Liver (tissue), 8 donors: ENCODE measurements at regions not wholly inside any gene's neighbourhood (a gene's known extent, or its start where the extent isn't known, plus 50 kb on each side); places are given as distances from the start of the nearest gene placed in this dataset.

Experiments used
- DNase-seq: peaks from one replicate; pipeline ENCODE4 v3.0.0-alpha.2; 2017; ENCODE audit warnings: low spot score
- H3K27ac ChIP-seq, 2 donors: one replicate each; pipeline ENCODE4 v1.7.0; 2013; ENCODE audit warnings: inconsistent platforms in 2 of 2, low read length in 2 of 2, control low read depth in 1 of 2, low read depth in 1 of 2, mild to moderate bottlenecking in 1 of 2
- H3K27me3 ChIP-seq, 4 donors: one replicate each; pipeline versions ENCODE4 v1.6.1 to v1.7.0; 2013; ENCODE audit warnings: low read length in 3 of 4, inconsistent platforms in 1 of 4, mild to moderate bottlenecking in 1 of 4, moderate library complexity in 1 of 4; ENCODE audit not compliant: control insufficient read depth in 4 of 4, insufficient read depth in 4 of 4
- H3K36me3 ChIP-seq, 4 donors: one replicate each; pipeline versions ENCODE4 v1.6.1 to v1.7.0; 2013; ENCODE audit warnings: low read length in 3 of 4, mild to moderate bottlenecking in 3 of 4, low read depth in 1 of 4, moderate library complexity in 1 of 4; ENCODE audit not compliant: control insufficient read depth in 4 of 4, insufficient read depth in 3 of 4
- H3K4me1 ChIP-seq, 4 donors: one replicate each; pipeline versions ENCODE4 v1.6.1 to v1.7.0; 2013; ENCODE audit warnings: low read length in 3 of 4, mild to moderate bottlenecking in 3 of 4, moderate library complexity in 1 of 4; ENCODE audit not compliant: control insufficient read depth in 4 of 4, insufficient read depth in 4 of 4
- H3K4me3 ChIP-seq, 3 donors: one replicate each; pipeline versions ENCODE4 v1.6.1 to v1.7.0; 2013; ENCODE audit warnings: low read length in 3 of 3, control low read depth in 1 of 3, low read depth in 1 of 3, mild to moderate bottlenecking in 1 of 3
- H3K9ac ChIP-seq, 2 donors: one replicate each; pipeline ENCODE4 v1.7.0; 2013; ENCODE audit warnings: low read length in 2 of 2, mild to moderate bottlenecking in 2 of 2, moderate library complexity in 2 of 2, control low read depth in 1 of 2, low read depth in 1 of 2
- H3K9me3 ChIP-seq, 4 donors: one replicate each; pipeline versions ENCODE4 v1.6.1 to v1.7.0; 2013; ENCODE audit warnings: low read length in 3 of 4; ENCODE audit not compliant: control insufficient read depth in 4 of 4
- ATF3 ChIP-seq: IDR thresholded peaks from 2 replicates; pipeline ENCODE4 v1.6.1; 2016; ENCODE audit warnings: antibody characterized with exemption
- CTCF ChIP-seq: fragments of 150-350 bp; IDR thresholded peaks from 2 replicates; pipeline ENCODE4 v1.5.1; 2017; ENCODE audit warnings: improper control_type of control experiment, low read depth, low read length; ENCODE audit not compliant: missing input control
- EGR1 ChIP-seq, 2 donors: IDR thresholded peaks; 2 replicates each; pipeline ENCODE4 v1.6.1; 2016 to 2018; ENCODE audit warnings: antibody characterized with exemption in 2 of 2, low read depth in 2 of 2
- FOXA1 ChIP-seq: IDR thresholded peaks from 2 replicates; pipeline ENCODE4 v1.6.1; 2016; ENCODE audit warnings: antibody characterized with exemption
- FOXA2 ChIP-seq: IDR thresholded peaks from 2 replicates; pipeline ENCODE4 v1.6.1; 2016; ENCODE audit warnings: antibody characterized with exemption
- GABPA ChIP-seq, 2 donors: IDR thresholded peaks in 1 of 2; conservative IDR thresholded peaks in 1 of 2; 2 replicates each; pipeline ENCODE4 v1.6.1; 2016; ENCODE audit warnings: antibody characterized with exemption in 2 of 2, mild to moderate bottlenecking in 1 of 2, moderate library complexity in 1 of 2
- HNF4A ChIP-seq, 2 donors: conservative IDR thresholded peaks; 2 replicates each; pipeline ENCODE4 v1.6.1; 2016; ENCODE audit warnings: antibody characterized with exemption in 2 of 2, mild to moderate bottlenecking in 2 of 2
- HNF4G ChIP-seq: IDR thresholded peaks from 2 replicates; pipeline ENCODE4 v1.6.1; 2016; ENCODE audit warnings: antibody characterized with exemption
- JUND ChIP-seq, 2 donors: IDR thresholded peaks; 2 replicates each; pipeline ENCODE4 v1.6.1; 2016; ENCODE audit warnings: antibody characterized with exemption in 2 of 2
- NR2F2 ChIP-seq: IDR thresholded peaks from 2 replicates; pipeline ENCODE4 v1.6.1; 2016; ENCODE audit warnings: antibody characterized with exemption
- RAD21 ChIP-seq, 2 donors: IDR thresholded peaks; 2 replicates each; pipeline ENCODE4 v1.6.1; 2016; ENCODE audit warnings: antibody characterized with exemption in 2 of 2, mild to moderate bottlenecking in 2 of 2
- REST ChIP-seq: IDR thresholded peaks from 2 replicates; pipeline ENCODE4 v1.6.1; 2016; ENCODE audit warnings: antibody characterized with exemption, mild to moderate bottlenecking
- RXRA ChIP-seq, 2 donors: IDR thresholded peaks; 2 replicates each; pipeline ENCODE4 v1.6.1; 2017 to 2018; ENCODE audit warnings: antibody characterized with exemption in 2 of 2, mild to moderate bottlenecking in 1 of 2
- SP1 ChIP-seq: IDR thresholded peaks from 2 replicates; pipeline ENCODE4 v1.6.1; 2018; ENCODE audit warnings: antibody characterized with exemption, mild to moderate bottlenecking
- TAF1 ChIP-seq: conservative IDR thresholded peaks from 2 replicates; pipeline ENCODE4 v1.6.1; 2016; ENCODE audit warnings: antibody characterized with exemption, mild to moderate bottlenecking
- YY1 ChIP-seq: IDR thresholded peaks from 2 replicates; pipeline ENCODE4 v1.6.1; 2016; ENCODE audit warnings: antibody characterized with exemption, mild to moderate bottlenecking
- WGBS: extraction: QIAGEN DNeasy Blood & Tissue Kit; methylation state at CpG from one replicate; pipeline ENCODE4 v1.1.7; 2013; 5-methylcytosine and 5-hydroxymethylcytosine counted together
- TF ChIP-seq, protein P1 (sequence below): IDR thresholded peaks from 2 replicates; pipeline ENCODE4 v1.6.1; 2016; ENCODE audit warnings: antibody characterized with exemption
- TF ChIP-seq, protein P2 (sequence below): IDR thresholded peaks from 2 replicates; pipeline ENCODE4 v1.6.1; 2016; ENCODE audit warnings: antibody characterized with exemption
- donor health status: healthy.
- donor health status: healthy.
- donor health status: healthy.
- donor health status: healthy.
- donor health status: healthy.

DNA sequence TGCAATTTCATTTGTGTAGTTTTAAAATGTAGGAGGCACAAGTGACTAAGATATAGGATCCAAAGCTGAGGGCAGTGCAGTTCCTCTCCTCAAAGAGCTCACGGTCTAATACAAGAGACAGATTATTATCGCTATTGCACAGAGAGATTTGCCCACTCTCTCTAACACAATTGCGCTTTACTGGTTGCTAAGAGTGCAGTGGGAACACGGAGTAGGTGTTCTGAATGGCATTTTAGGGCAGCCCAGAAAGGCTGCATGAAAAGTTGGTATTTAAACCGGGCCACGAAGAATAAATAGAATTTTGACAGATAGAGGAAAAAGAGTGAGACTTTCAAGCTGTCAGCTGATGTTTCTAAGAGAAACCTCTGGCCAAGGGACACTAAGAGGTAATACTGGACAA lies 79.5 kb downstream of the BLID start:
- WGBS = 90% methylated on average over 6 of the region's 6 CpGs
- TF ChIP-seq JUND (IDR thresholded peaks at IDR 0.05) = no peak
- no peak for TF ChIP-seq REST
- no peak for TF ChIP-seq ATF3
- TF ChIP-seq RXRA (IDR thresholded peaks at IDR 0.05) = no peak
- H3K4me1 ChIP-seq = no peaks in the 10 kb centered on the region

DNA sequence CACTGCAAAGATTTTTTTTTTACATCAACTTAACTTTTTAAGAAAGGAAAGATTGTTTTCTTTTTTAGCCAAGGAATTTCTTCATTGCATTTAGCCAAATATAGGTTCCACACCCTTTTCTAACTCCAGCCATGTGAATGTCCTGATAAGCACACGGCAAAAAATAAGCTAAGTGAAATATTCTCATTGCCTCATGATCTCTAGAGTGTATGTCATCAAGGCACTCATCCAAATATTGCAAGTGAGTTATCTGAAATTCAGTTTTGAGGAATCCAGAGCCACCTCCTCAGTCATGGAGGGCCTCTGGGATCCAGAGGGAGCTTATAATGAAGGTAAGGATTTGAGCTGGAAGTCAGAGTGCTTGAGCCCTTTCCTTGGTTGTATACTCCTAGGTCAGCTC lies 80.0 kb downstream of the BLID start:
- Histone ChIP-seq H3K27ac (no peak overlapping the region), H3K9ac (no peak overlapping the region), H3K4me3 (no peak overlapping the region), H3K4me1 (no peaks in the 10 kb centered on the region), H3K36me3 (no peaks in the 10 kb centered on the region), H3K9me3 (no peaks in the 10 kb centered on the region), H3K27me3 (peaks cover 0 to 4% (median 0%) of the 10 kb centered on the region in 4 donors)
- no peak for DNase-seq
- WGBS = 71% methylated on average over 1 of the region's 1 CpG
- TF ChIP-seq SP1 (no peak), TAF1 (no peak), HNF4A (conservative IDR thresholded peaks at IDR 0.05) (no peak), ATF3 (no peak), EGR1 (IDR thresholded peaks at IDR 0.05; ENCODE audit: low read depth in 2 of 2) (no peak), CTCF (no peak), JUND (IDR thresholded peaks at IDR 0.05) (no peak), GABPA (IDR thresholded peaks at IDR 0.05 in 1 of 2, conservative IDR thresholded peaks at IDR 0.05 in 1 of 2) (no peak), NR2F2 (no peak), REST (no peak), RAD21 (IDR thresholded peaks at IDR 0.05) (no peak), YY1 (no peak), FOXA2 (no peak), RXRA (IDR thresholded peaks at IDR 0.05) (no peak), FOXA1 (no peak), HNF4G (no peak)
- TF ChIP-seq, protein P1, sequence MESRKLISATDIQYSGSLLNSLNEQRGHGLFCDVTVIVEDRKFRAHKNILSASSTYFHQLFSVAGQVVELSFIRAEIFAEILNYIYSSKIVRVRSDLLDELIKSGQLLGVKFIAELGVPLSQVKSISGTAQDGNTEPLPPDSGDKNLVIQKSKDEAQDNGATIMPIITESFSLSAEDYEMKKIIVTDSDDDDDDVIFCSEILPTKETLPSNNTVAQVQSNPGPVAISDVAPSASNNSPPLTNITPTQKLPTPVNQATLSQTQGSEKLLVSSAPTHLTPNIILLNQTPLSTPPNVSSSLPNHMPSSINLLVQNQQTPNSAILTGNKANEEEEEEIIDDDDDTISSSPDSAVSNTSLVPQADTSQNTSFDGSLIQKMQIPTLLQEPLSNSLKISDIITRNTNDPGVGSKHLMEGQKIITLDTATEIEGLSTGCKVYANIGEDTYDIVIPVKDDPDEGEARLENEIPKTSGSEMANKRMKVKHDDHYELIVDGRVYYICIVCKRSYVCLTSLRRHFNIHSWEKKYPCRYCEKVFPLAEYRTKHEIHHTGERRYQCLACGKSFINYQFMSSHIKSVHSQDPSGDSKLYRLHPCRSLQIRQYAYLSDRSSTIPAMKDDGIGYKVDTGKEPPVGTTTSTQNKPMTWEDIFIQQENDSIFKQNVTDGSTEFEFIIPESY = no peak
- TF ChIP-seq, protein P2, sequence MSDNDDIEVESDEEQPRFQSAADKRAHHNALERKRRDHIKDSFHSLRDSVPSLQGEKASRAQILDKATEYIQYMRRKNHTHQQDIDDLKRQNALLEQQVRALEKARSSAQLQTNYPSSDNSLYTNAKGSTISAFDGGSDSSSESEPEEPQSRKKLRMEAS = no peak

More for the DNA sequence above, 79.5 kb downstream of the BLID start:
- no peak overlapping the region for H3K4me3 ChIP-seq
- H3K9me3 ChIP-seq = no peaks in the 10 kb centered on the region
- H3K27ac ChIP-seq = no peak overlapping the region
- H3K36me3 ChIP-seq = no peaks in the 10 kb centered on the region
- H3K27me3 ChIP-seq = peaks cover 0 to 4% (median 0%) of the 10 kb centered on the region in 4 donors
- H3K9ac ChIP-seq = no peak overlapping the region
- no peak for DNase-seq
